ENCODE measurements at regions not wholly inside any gene's neighbourhood (a gene's known extent, or its start where the extent isn't known, plus 50 kb on each side); places are given as distances from the start of the nearest gene placed in this dataset.

- H4K20me1 ChIP-seq (replicated peaks; ENCODE audit: insufficient read depth), result no peaks in the 10 kb centered on the region
- ATAC-seq, result no peak
- no peak overlapping the region for H3K27ac Mint-ChIP-seq
- H3K79me2 ChIP-seq (replicated peaks; ENCODE audit: insufficient read depth), result no peaks in the 10 kb centered on the region
- H3K36me3 Mint-ChIP-seq (ENCODE audit: low read depth), result peaks cover 35% of the 10 kb centered on the region
- no peaks in the 10 kb centered on the region for H3K4me1 Mint-ChIP-seq
- TF ChIP-seq CTCF (conservative IDR thresholded peaks at IDR 0.05; ENCODE audit: low read depth in 2 of 2) (peak; percentile 22 to 33; a peak in 3 of 4 replicates), NANOG (IDR thresholded peaks at IDR 0.05; ENCODE audit: borderline replicate concordance) (no peak)
- H3K9me3 Mint-ChIP-seq, result peaks cover 88% of the 10 kb centered on the region
- H3F3A ChIP-seq (replicated peaks; ENCODE audit: low read depth), result no peaks in the 10 kb centered on the region
- H3K27ac ChIP-seq (ENCODE audit: low read depth), result no peak overlapping the region
- H3K36me3 ChIP-seq (ENCODE audit: insufficient read depth), result peaks cover 5% of the 10 kb centered on the region
- H2AFZ ChIP-seq, result no peak overlapping the region
- no peaks in the 10 kb centered on the region for H3K27me3 ChIP-seq (ENCODE audit: insufficient read depth)
- no peaks in the 10 kb centered on the region for H3K9me2 ChIP-seq (ENCODE audit: insufficient read depth)
- no peak overlapping the region for H3K4me2 ChIP-seq
- no peak overlapping the region for H3K4me3 ChIP-seq
- peaks cover 4% of the 10 kb centered on the region for H3K27me3 Mint-ChIP-seq (ENCODE audit: insufficient read depth, low read depth, poor library complexity)
- no peak overlapping the region for H3K4me3 Mint-ChIP-seq
- no peaks in the 10 kb centered on the region for H3K4me1 ChIP-seq (ENCODE audit: insufficient read depth)
- DNase-seq (ENCODE audit: low spot score), result peak; percentile 1
Observed at GRCh38 chr14:106039400-106039799, 513.0 kb downstream of the TMEM121 start.

- Mint-ChIP-seq H3K4me1 (no peaks in the 10 kb centered on the region), H3K9me3 (peaks cover 87% of the 10 kb centered on the region), H3K36me3 (ENCODE audit: low read depth) (peaks cover 36% of the 10 kb centered on the region), H3K27ac (no peak overlapping the region), H3K27me3 (ENCODE audit: insufficient read depth, low read depth, poor library complexity) (no peaks in the 10 kb centered on the region), H3K4me3 (no peak overlapping the region)
- Histone ChIP-seq H3K4me1 (ENCODE audit: insufficient read depth) (no peaks in the 10 kb centered on the region), H3F3A (replicated peaks; ENCODE audit: low read depth) (no peaks in the 10 kb centered on the region), H4K20me1 (replicated peaks; ENCODE audit: insufficient read depth) (no peaks in the 10 kb centered on the region), H2AFZ (no peak overlapping the region), H3K4me3 (no peak overlapping the region), H3K4me2 (no peak overlapping the region), H3K36me3 (ENCODE audit: insufficient read depth) (peaks cover 13% of the 10 kb centered on the region), H3K9me2 (ENCODE audit: insufficient read depth) (no peaks in the 10 kb centered on the region), H3K27me3 (ENCODE audit: insufficient read depth) (no peaks in the 10 kb centered on the region), H3K27ac (ENCODE audit: low read depth) (no peak overlapping the region), H3K79me2 (replicated peaks; ENCODE audit: insufficient read depth) (no peaks in the 10 kb centered on the region)
- no peak for DNase-seq (ENCODE audit: low spot score)
- ATAC-seq, result no peak
- no peak for TF ChIP-seq NANOG (IDR thresholded peaks at IDR 0.05; ENCODE audit: borderline replicate concordance)
- TF ChIP-seq CTCF (conservative IDR thresholded peaks at IDR 0.05; ENCODE audit: low read depth in 2 of 2), result no peak
- TF ChIP-seq EZH2 (IDR thresholded peaks at IDR 0.05; ENCODE audit: low read depth, unreplicated experiment), result no peak
- no peak for TF ChIP-seq JUNB (IDR thresholded peaks at IDR 0.05; ENCODE audit: unreplicated experiment)
- no peak for TF ChIP-seq ETS1 (IDR thresholded peaks at IDR 0.05)
- no peak for TF ChIP-seq ZNF114 (CRISPR knock-in tag; IDR thresholded peaks at IDR 0.05)
- no peak for TF ChIP-seq ZNF331 (CRISPR knock-in tag; IDR thresholded peaks at IDR 0.05; ENCODE audit: low read depth)
- no peak for TF ChIP-seq CREB1 (CRISPR knock-in tag; IDR thresholded peaks at IDR 0.05; ENCODE audit: low read depth)
- TF ChIP-seq POLR2AphosphoS5 (IDR thresholded peaks at IDR 0.05; ENCODE audit: low read depth), result no peak
- TF ChIP-seq ZNF462 (CRISPR knock-in tag; IDR thresholded peaks at IDR 0.05), result no peak
- no peak for TF ChIP-seq EZH2phosphoT487 (IDR thresholded peaks at IDR 0.05; ENCODE audit: unreplicated experiment)
Observed at GRCh38 chr14:106044515-106044914, 518.1 kb downstream of the TMEM121 start.
